Activated naive CD8-positive, alpha-beta T cell treated with anti-CD3 and anti-CD28 coated beads, Interleukin-2, amount 50 U/mL, for 24 hours (primary cell): ENCODE measurements at regions not wholly inside any gene's neighbourhood (a gene's known extent, or its start where the extent isn't known, plus 50 kb on each side); places are given as distances from the start of the nearest gene placed in this dataset.
A peak's percentile ranks its signal among the peaks of the same experiment; 100 is the strongest.

Experiments used
- ATAC-seq: fragments of 150-1000 bp; cut with Tn5 transposase; one replicate; pipeline ENCODE4 v1.10.0; 2021
- DNase-seq: peaks from one replicate; pipeline ENCODE4 v3.0.0; 2021
- H3K27ac Mint-ChIP-seq: one replicate; pipeline ENCODE4 v1.8.0; 2021; ENCODE audit warnings: mild to moderate bottlenecking, mixed read lengths
- H3K27me3 Mint-ChIP-seq: one replicate; pipeline ENCODE4 v1.8.0; 2021; ENCODE audit warnings: mixed read lengths
- H3K36me3 Mint-ChIP-seq: one replicate; pipeline ENCODE4 v1.8.0; 2021; ENCODE audit warnings: low read depth, mixed read lengths
- H3K4me1 Mint-ChIP-seq: one replicate; pipeline ENCODE4 v1.8.0; 2021; ENCODE audit warnings: mixed read lengths
- H3K4me3 Mint-ChIP-seq: one replicate; pipeline ENCODE4 v1.8.0; 2021; ENCODE audit warnings: mild to moderate bottlenecking, moderate library complexity, mixed read lengths
- H3K9me3 Mint-ChIP-seq: one replicate; pipeline ENCODE4 v1.8.0; 2021; ENCODE audit warnings: mixed read lengths

GRCh38 chr2:23293731-23294130, 91.2 kb upstream of the KLHL29 start:
- Mint-ChIP-seq H3K4me3 (no peak overlapping the region), H3K4me1 (no peaks in the 10 kb centered on the region), H3K9me3 (no peaks in the 10 kb centered on the region), H3K36me3 (no peaks in the 10 kb centered on the region), H3K27ac (no peak overlapping the region), H3K27me3 (peaks cover 11% of the 10 kb centered on the region)
- ATAC-seq (no peak), DNase-seq (no peak)

GRCh38 chr2:23294238-23294637, 90.7 kb upstream of the KLHL29 start:
- ATAC-seq (no peak), DNase-seq (no peak)
- H3K4me3 Mint-ChIP-seq: no peak overlapping the region
- no peaks in the 10 kb centered on the region for H3K9me3 Mint-ChIP-seq
- H3K27me3 Mint-ChIP-seq: peaks cover 11% of the 10 kb centered on the region
- no peaks in the 10 kb centered on the region for H3K4me1 Mint-ChIP-seq
- no peak overlapping the region for H3K27ac Mint-ChIP-seq
- H3K36me3 Mint-ChIP-seq: no peaks in the 10 kb centered on the region

- Mint-ChIP-seq H3K27ac (no peak overlapping the region), H3K36me3 (no peaks in the 10 kb centered on the region), H3K4me3 (no peak overlapping the region), H3K9me3 (no peaks in the 10 kb centered on the region), H3K27me3 (peaks cover 11% of the 10 kb centered on the region), H3K4me1 (no peaks in the 10 kb centered on the region)
- DNase-seq (no peak), ATAC-seq (no peak)
Observed at GRCh38 chr2:23296691-23297090, 88.3 kb upstream of the KLHL29 start.

GRCh38 chr2:23297112-23297511, 87.9 kb upstream of the KLHL29 start:
- Mint-ChIP-seq H3K4me3 (no peak overlapping the region), H3K9me3 (no peaks in the 10 kb centered on the region), H3K4me1 (no peaks in the 10 kb centered on the region), H3K36me3 (no peaks in the 10 kb centered on the region), H3K27ac (no peak overlapping the region), H3K27me3 (peaks cover 11% of the 10 kb centered on the region)
- no peak for DNase-seq
- no peak for ATAC-seq

GRCh38 chr2:23298551-23298950, 86.4 kb upstream of the KLHL29 start:
- Mint-ChIP-seq H3K27me3 (peaks cover 11% of the 10 kb centered on the region), H3K4me1 (no peaks in the 10 kb centered on the region), H3K4me3 (no peak overlapping the region), H3K9me3 (no peaks in the 10 kb centered on the region), H3K36me3 (no peaks in the 10 kb centered on the region), H3K27ac (no peak overlapping the region)
- no peak for DNase-seq
- no peak for ATAC-seq

GRCh38 chr2:23299476-23300195, 85.3 kb upstream of the KLHL29 start:
- ATAC-seq: no peak
- no peaks in the 10 kb centered on the region for H3K9me3 Mint-ChIP-seq

GRCh38 chr2:23301136-23301535, 83.8 kb upstream of the KLHL29 start:
- DNase-seq (no peak), ATAC-seq (no peak)
- Mint-ChIP-seq H3K9me3 (no peaks in the 10 kb centered on the region), H3K4me1 (no peaks in the 10 kb centered on the region), H3K27me3 (peaks cover 6% of the 10 kb centered on the region), H3K36me3 (no peaks in the 10 kb centered on the region), H3K4me3 (no peak overlapping the region), H3K27ac (no peak overlapping the region)

More at GRCh38 chr2:23299476-23300195, 85.3 kb upstream of the KLHL29 start:
- Mint-ChIP-seq H3K4me1 (no peaks in the 10 kb centered on the region), H3K27me3 (peaks cover 5% of the 10 kb centered on the region), H3K36me3 (no peaks in the 10 kb centered on the region), H3K27ac (no peak overlapping the region), H3K4me3 (no peak overlapping the region)
- no peak for DNase-seq

GRCh38 chr2:23302591-23302990, 82.4 kb upstream of the KLHL29 start:
- no peaks in the 10 kb centered on the region for H3K4me1 Mint-ChIP-seq
- no peak overlapping the region for H3K4me3 Mint-ChIP-seq
- peaks cover 2% of the 10 kb centered on the region for H3K9me3 Mint-ChIP-seq
- no peak for DNase-seq
- no peak overlapping the region for H3K27ac Mint-ChIP-seq
- peaks cover 6% of the 10 kb centered on the region for H3K27me3 Mint-ChIP-seq
- H3K36me3 Mint-ChIP-seq: no peaks in the 10 kb centered on the region
- ATAC-seq: no peak

GRCh38 chr2:23306401-23306800, 78.6 kb upstream of the KLHL29 start:
- DNase-seq (no peak), ATAC-seq (no peak)
- peaks cover 8% of the 10 kb centered on the region for H3K27me3 Mint-ChIP-seq
- H3K36me3 Mint-ChIP-seq: no peaks in the 10 kb centered on the region
- H3K27ac Mint-ChIP-seq: no peak overlapping the region
- peaks cover 3% of the 10 kb centered on the region for H3K9me3 Mint-ChIP-seq
- no peaks in the 10 kb centered on the region for H3K4me1 Mint-ChIP-seq
- no peak overlapping the region for H3K4me3 Mint-ChIP-seq

- no peak for DNase-seq
- no peaks in the 10 kb centered on the region for H3K36me3 Mint-ChIP-seq
Observed at GRCh38 chr2:23311186-23311585, 73.8 kb upstream of the KLHL29 start.

GRCh38 chr2:23312996-23313606, 71.9 kb upstream of the KLHL29 start:
- Mint-ChIP-seq H3K36me3 (no peaks in the 10 kb centered on the region), H3K9me3 (no peaks in the 10 kb centered on the region), H3K4me3 (no peak overlapping the region), H3K27me3 (peaks cover 8% of the 10 kb centered on the region), H3K27ac (no peak overlapping the region), H3K4me1 (no peaks in the 10 kb centered on the region)
- peak; percentile 56 for DNase-seq
- peak; percentile 53 for ATAC-seq

More at GRCh38 chr2:23311186-23311585, 73.8 kb upstream of the KLHL29 start:
- Mint-ChIP-seq H3K27me3 (peaks cover 7% of the 10 kb centered on the region), H3K4me3 (no peak overlapping the region), H3K4me1 (no peaks in the 10 kb centered on the region), H3K9me3 (peaks cover 3% of the 10 kb centered on the region), H3K27ac (no peak overlapping the region)
- ATAC-seq: no peak

- H3K27me3 Mint-ChIP-seq: peaks cover 8% of the 10 kb centered on the region
- no peak overlapping the region for H3K27ac Mint-ChIP-seq
- ATAC-seq (no peak), DNase-seq (no peak)
- H3K36me3 Mint-ChIP-seq: no peaks in the 10 kb centered on the region
- H3K4me3 Mint-ChIP-seq: no peak overlapping the region
- no peaks in the 10 kb centered on the region for H3K9me3 Mint-ChIP-seq
- H3K4me1 Mint-ChIP-seq: no peaks in the 10 kb centered on the region
Observed at GRCh38 chr2:23314687-23315086, 70.3 kb upstream of the KLHL29 start.

GRCh38 chr2:23320058-23320457, 64.9 kb upstream of the KLHL29 start:
- no peak overlapping the region for H3K4me3 Mint-ChIP-seq
- no peak for DNase-seq

GRCh38 chr2:23321751-23322150, 63.2 kb upstream of the KLHL29 start:
- Mint-ChIP-seq H3K4me3 (no peak overlapping the region), H3K27ac (no peak overlapping the region), H3K9me3 (no peaks in the 10 kb centered on the region), H3K27me3 (peaks cover 26% of the 10 kb centered on the region), H3K36me3 (no peaks in the 10 kb centered on the region), H3K4me1 (no peaks in the 10 kb centered on the region)
- ATAC-seq (no peak), DNase-seq (no peak)

More at GRCh38 chr2:23320058-23320457, 64.9 kb upstream of the KLHL29 start:
- Mint-ChIP-seq H3K4me1 (no peaks in the 10 kb centered on the region), H3K36me3 (no peaks in the 10 kb centered on the region), H3K27me3 (peaks cover 26% of the 10 kb centered on the region), H3K27ac (no peak overlapping the region), H3K9me3 (no peaks in the 10 kb centered on the region)
- no peak for ATAC-seq

GRCh38 chr2:23322567-23323197, 62.3 kb upstream of the KLHL29 start:
- H3K27me3 Mint-ChIP-seq: peaks cover 23% of the 10 kb centered on the region
- no peak overlapping the region for H3K4me3 Mint-ChIP-seq
- no peaks in the 10 kb centered on the region for H3K4me1 Mint-ChIP-seq
- DNase-seq (no peak), ATAC-seq (no peak)
- H3K27ac Mint-ChIP-seq: no peak overlapping the region
- H3K36me3 Mint-ChIP-seq: no peaks in the 10 kb centered on the region
- no peaks in the 10 kb centered on the region for H3K9me3 Mint-ChIP-seq
